ENCODE measurements at regions not wholly inside any gene's neighbourhood (a gene's known extent, or its start where the extent isn't known, plus 50 kb on each side); places are given as distances from the start of the nearest gene placed in this dataset.

- TF ChIP-seq CTCF (IDR thresholded peaks at IDR 0.05), result no peak
- no peak for TF ChIP-seq EZH2phosphoT487 (IDR thresholded peaks at IDR 0.05)
- no peak for TF ChIP-seq EZH2 (IDR thresholded peaks at IDR 0.05)
Measured at GRCh38 chr12:87376722-87377121, 652.5 kb downstream of the C12orf50 start.
